ENCODE measurements at regions not wholly inside any gene's neighbourhood (a gene's known extent, or its start where the extent isn't known, plus 50 kb on each side); places are given as distances from the start of the nearest gene placed in this dataset.
A peak's percentile ranks its signal among the peaks of the same experiment; 100 is the strongest.

GRCh38 chr13:40252241-40252640 is 414.2 kb downstream of the FOXO1 start:
- H3K36me3 Mint-ChIP-seq (ENCODE audit: insufficient read depth, unreplicated experiment) = peaks cover 3% of the 10 kb centered on the region
- H3K4me3 Mint-ChIP-seq (ENCODE audit: low read depth, unreplicated experiment) = no peak overlapping the region
- CTCF ChIA-PET = no interaction called here
- no peak for DNase-seq
- intact Hi-C loops (cut with micrococcal nuclease; ENCODE audit: unreplicated experiment) = no loop called here
- no peak overlapping the region for H3K27ac Mint-ChIP-seq (ENCODE audit: unreplicated experiment)
- H3K27me3 Mint-ChIP-seq (ENCODE audit: unreplicated experiment) = no peaks in the 10 kb centered on the region
- H3K4me1 Mint-ChIP-seq (ENCODE audit: low read depth, unreplicated experiment) = peaks cover 10% of the 10 kb centered on the region
- peaks cover 8% of the 10 kb centered on the region for H3K9me3 Mint-ChIP-seq (ENCODE audit: low read depth, unreplicated experiment)
- BruUV-seq (replicated peaks) = no TSS peak
- TF ChIP-seq CTCF (IDR thresholded peaks at IDR 0.05; ENCODE audit: unreplicated experiment) = no peak

- CTCF ChIA-PET = interaction anchor here (0.7 kb wide), 1 partner anchor 11 kb away, joined by 3 read pairs; no protein-coding TSS in a partner anchor
- Mint-ChIP-seq H3K27me3 (ENCODE audit: unreplicated experiment) (no peaks in the 10 kb centered on the region), H3K4me3 (ENCODE audit: low read depth, unreplicated experiment) (no peak overlapping the region), H3K4me1 (ENCODE audit: low read depth, unreplicated experiment) (peaks cover 10% of the 10 kb centered on the region), H3K9me3 (ENCODE audit: low read depth, unreplicated experiment) (peaks cover 5% of the 10 kb centered on the region), H3K27ac (ENCODE audit: unreplicated experiment) (no peak overlapping the region), H3K36me3 (ENCODE audit: insufficient read depth, unreplicated experiment) (peaks cover 3% of the 10 kb centered on the region)
- no peak for TF ChIP-seq CTCF (IDR thresholded peaks at IDR 0.05; ENCODE audit: unreplicated experiment)
- no TSS peak for BruUV-seq (replicated peaks)
- intact Hi-C loops (cut with micrococcal nuclease; ENCODE audit: unreplicated experiment) = no loop called here
- DNase-seq = no peak
These were observed 413.8 kb downstream of the FOXO1 start for GRCh38 chr13:40252676-40253075.

GRCh38 chr13:40254394-40254793 is 412.0 kb downstream of the FOXO1 start:
- Mint-ChIP-seq H3K27ac (ENCODE audit: unreplicated experiment) (peak overlapping the region; percentile 20), H3K27me3 (ENCODE audit: unreplicated experiment) (no peaks in the 10 kb centered on the region), H3K4me1 (ENCODE audit: low read depth, unreplicated experiment) (peaks cover 10% of the 10 kb centered on the region), H3K4me3 (ENCODE audit: low read depth, unreplicated experiment) (no peak overlapping the region), H3K9me3 (ENCODE audit: low read depth, unreplicated experiment) (no peaks in the 10 kb centered on the region), H3K36me3 (ENCODE audit: insufficient read depth, unreplicated experiment) (no peaks in the 10 kb centered on the region)
- TF ChIP-seq CTCF (IDR thresholded peaks at IDR 0.05; ENCODE audit: unreplicated experiment) = no peak
- no TSS peak for BruUV-seq (replicated peaks)
- CTCF ChIA-PET = interaction anchor here (0.6 kb wide), 1 partner anchor 18 kb away, joined by 3 read pairs; no protein-coding TSS in a partner anchor
- intact Hi-C loops (cut with micrococcal nuclease; ENCODE audit: unreplicated experiment) = no loop called here
- no peak for DNase-seq

- H3K4me1 Mint-ChIP-seq (ENCODE audit: low read depth, unreplicated experiment) = peaks cover 10% of the 10 kb centered on the region
- no peaks in the 10 kb centered on the region for H3K36me3 Mint-ChIP-seq (ENCODE audit: insufficient read depth, unreplicated experiment)
- BruUV-seq (replicated peaks) = no TSS peak
- H3K9me3 Mint-ChIP-seq (ENCODE audit: low read depth, unreplicated experiment) = no peaks in the 10 kb centered on the region
- H3K4me3 Mint-ChIP-seq (ENCODE audit: low read depth, unreplicated experiment) = no peak overlapping the region
- no peak overlapping the region for H3K27ac Mint-ChIP-seq (ENCODE audit: unreplicated experiment)
- CTCF ChIA-PET = no interaction called here
- TF ChIP-seq CTCF (IDR thresholded peaks at IDR 0.05; ENCODE audit: unreplicated experiment) = no peak
- DNase-seq = no peak
- H3K27me3 Mint-ChIP-seq (ENCODE audit: unreplicated experiment) = no peaks in the 10 kb centered on the region
- intact Hi-C loops (cut with micrococcal nuclease; ENCODE audit: unreplicated experiment) = no loop called here
These were observed 410.9 kb downstream of the FOXO1 start for GRCh38 chr13:40255551-40255950.

All from Calu3 (cell line).